ENCODE measurements at regions not wholly inside any gene's neighbourhood (a gene's known extent, or its start where the extent isn't known, plus 50 kb on each side); places are given as distances from the start of the nearest gene placed in this dataset.

DNA sequence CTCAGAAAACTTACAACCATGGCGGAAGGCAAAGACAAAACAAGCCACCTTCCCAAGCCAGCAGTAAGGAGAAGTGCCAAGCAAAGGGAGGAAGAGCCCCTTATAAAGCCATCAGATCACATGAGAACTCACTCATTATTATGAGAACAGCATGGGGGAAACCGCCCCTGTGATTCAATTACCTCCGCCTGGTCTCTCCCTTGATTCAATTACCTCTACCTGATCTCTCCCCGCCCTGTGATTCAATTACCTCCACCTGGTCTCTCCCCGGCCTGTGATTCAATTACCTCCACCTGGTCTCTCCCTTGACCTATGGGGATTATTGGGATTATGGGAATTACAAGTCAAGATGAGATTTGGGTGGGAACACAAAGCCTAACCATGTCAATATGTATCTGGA lies 467.3 kb upstream of the FTMT start (continued):
- no peak for TF ChIP-seq ZNF670 (CRISPR knock-in tag; IDR thresholded peaks at IDR 0.05; ENCODE audit: borderline replicate concordance)
- TF ChIP-seq, protein P1, sequence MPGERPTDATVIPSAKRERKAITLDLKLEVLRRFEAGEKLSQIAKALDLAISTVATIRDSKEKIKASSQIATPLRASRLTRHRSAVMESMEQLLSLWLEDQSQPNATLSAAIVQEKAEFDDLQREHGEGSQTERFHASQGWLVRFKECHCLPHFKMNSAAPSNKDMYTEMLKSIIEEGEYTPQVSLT (CRISPR knock-in tag; IDR thresholded peaks at IDR 0.05; ENCODE audit: borderline replicate concordance, low read depth): no peak
- TF ChIP-seq AGO2 (optimal IDR thresholded peaks at IDR 0.05; ENCODE audit: low read depth, low read length): no peak
- TF ChIP-seq ZNF83 (CRISPR knock-in tag; IDR thresholded peaks at IDR 0.05; ENCODE audit: borderline replicate concordance): no peak

DNA sequence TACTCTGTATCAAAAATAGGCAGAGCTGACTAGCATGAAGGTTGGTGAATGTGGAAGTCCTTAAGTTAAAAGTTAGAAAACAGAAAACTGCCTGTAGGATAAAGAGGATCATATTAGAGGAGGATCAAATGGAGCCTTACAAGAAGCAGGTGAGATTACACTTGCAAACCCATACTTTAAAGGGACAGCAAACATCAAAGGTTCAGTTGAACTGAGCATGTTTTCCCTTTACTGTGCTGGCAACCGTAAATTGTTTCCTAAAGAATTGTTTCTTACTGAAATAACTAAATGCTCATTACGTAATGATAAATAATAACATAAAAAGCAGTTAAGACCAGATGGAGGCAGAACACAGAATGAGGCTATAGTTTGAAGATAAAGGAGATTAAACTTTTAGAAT lies 465.3 kb upstream of the FTMT start:
- in situ Hi-C loops (cut with HindIII; ENCODE audit: extremely low pct_ligation_motif_present, low pct_unique_long_range_greater_than_20kb) (no loop called here), intact Hi-C loops (cut with micrococcal nuclease; ENCODE audit: unreplicated experiment) (no loop called here)
- ATAC-seq: no peak
- Histone ChIP-seq H3K36me3 (replicated peaks in 1 of 2; ENCODE audit: control insufficient read depth in 1 of 2, insufficient read depth in 2 of 2, low read length in 2 of 2) (no peaks in the 10 kb centered on the region), H2AFZ (ENCODE audit: low read length) (no peak overlapping the region), H3K4me3 (replicated peaks in 1 of 3; ENCODE audit: insufficient read depth in 1 of 3, low read depth in 2 of 3, low read length in 3 of 3) (no peak overlapping the region), H4K20me1 (ENCODE audit: insufficient read depth, low read length) (no peaks in the 10 kb centered on the region), H3K9me3 (ENCODE audit: low read length) (no peaks in the 10 kb centered on the region), H3K27me3 (ENCODE audit: control insufficient read depth in 1 of 2, insufficient read depth in 2 of 2, low read length in 2 of 2) (no peaks in the 10 kb centered on the region), H3K4me1 (ENCODE audit: insufficient read depth, low read length) (no peaks in the 10 kb centered on the region), H3K9ac (ENCODE audit: insufficient read depth, low read depth, low read length) (no peak overlapping the region), H3K4me2 (ENCODE audit: low read depth, low read length) (no peak overlapping the region), H3K79me2 (ENCODE audit: insufficient read depth, low read length) (no peaks in the 10 kb centered on the region), H3K27ac (ENCODE audit: extremely low read length, insufficient read depth, low read length) (no peak overlapping the region)
- ChIA-PET POLR2A (no interaction called here), CTCF (ENCODE audit: low intra/inter-chr PET ratio, low total read pairs) (no interaction called here)
- no peak for FAIRE-seq
- TF ChIP-seq POLR2AphosphoS2 (IDR thresholded peaks at IDR 0.05; ENCODE audit: low read depth, low read length): no peak
- no peak for TF ChIP-seq ZNF768 (CRISPR knock-in tag; IDR thresholded peaks at IDR 0.05)
- no peak for TF ChIP-seq DZIP1 (CRISPR knock-in tag; IDR thresholded peaks at IDR 0.05)
- TF ChIP-seq RCOR2 (CRISPR knock-in tag; IDR thresholded peaks at IDR 0.05): no peak
- no peak for TF ChIP-seq DDIT3 (CRISPR knock-in tag; IDR thresholded peaks at IDR 0.05)
- TF ChIP-seq FOXA1 (IDR thresholded peaks at IDR 0.05): no peak
- TF ChIP-seq FOXA1 (CRISPR knock-in tag; IDR thresholded peaks at IDR 0.05): no peak
- TF ChIP-seq KLF9 (CRISPR knock-in tag; IDR thresholded peaks at IDR 0.05; ENCODE audit: low read depth): no peak
- DNase-seq (ENCODE audit: low spot score): no peak
- WGBS (ENCODE audit: low lambda C conversion rate): 2% methylated on average over 2 of the region's 2 CpGs
- no TSS peak for BruUV-seq (replicated peaks)
